NCI-H226 (cell line): ENCODE measurements at regions not wholly inside any gene's neighbourhood (a gene's known extent, or its start where the extent isn't known, plus 50 kb on each side); places are given as distances from the start of the nearest gene placed in this dataset.
"Not testable (repeated sequence)": the region's sequence is repeated elsewhere in the genome, so short reads cannot be mapped to it uniquely, and the experiment has no call there.

Experiments used
- DNase-seq: peaks from one replicate; pipeline ENCODE4 v3.0.0-alpha.2; 2015

DNA sequence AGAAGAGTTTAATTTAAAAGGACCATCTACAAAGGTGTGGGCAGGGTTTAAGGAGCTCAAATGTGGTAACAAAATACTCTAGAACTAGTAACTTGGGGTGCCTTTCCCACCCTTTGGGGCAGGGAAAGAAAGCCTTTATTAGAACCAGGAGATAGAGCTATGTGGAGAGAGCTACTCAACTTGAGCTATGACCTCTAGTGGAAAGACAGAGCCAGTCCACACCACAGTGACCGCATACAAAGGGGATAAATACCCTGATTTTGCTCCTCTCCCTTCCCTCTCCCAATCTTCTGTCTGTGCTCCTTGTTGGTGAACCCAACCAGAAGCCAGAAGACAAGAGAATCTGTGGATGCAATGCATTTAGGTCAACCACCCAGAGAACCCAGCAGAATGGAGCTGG is 54.4 kb upstream of the JAK1 start:
- no peak for DNase-seq

DNA sequence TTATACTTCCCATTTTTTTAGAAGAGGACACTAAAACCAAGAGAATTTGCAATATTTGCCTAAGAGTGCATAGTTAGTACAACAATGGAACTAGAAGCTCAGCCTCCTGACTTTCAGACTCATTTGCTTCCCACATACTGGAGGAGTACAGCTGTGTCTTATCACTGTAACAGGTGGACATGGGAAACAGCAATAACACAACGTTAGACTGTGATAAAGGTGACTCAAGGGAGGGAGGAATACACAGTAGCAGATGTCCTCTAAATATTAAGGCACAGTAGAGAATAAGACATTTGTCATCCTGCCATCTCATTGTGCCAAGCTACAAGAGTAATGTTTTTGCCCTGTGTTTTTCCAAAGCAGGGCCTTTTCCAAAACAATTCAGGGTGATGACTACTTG is 55.4 kb upstream of the JAK1 start:
- DNase-seq, result no peak

DNA sequence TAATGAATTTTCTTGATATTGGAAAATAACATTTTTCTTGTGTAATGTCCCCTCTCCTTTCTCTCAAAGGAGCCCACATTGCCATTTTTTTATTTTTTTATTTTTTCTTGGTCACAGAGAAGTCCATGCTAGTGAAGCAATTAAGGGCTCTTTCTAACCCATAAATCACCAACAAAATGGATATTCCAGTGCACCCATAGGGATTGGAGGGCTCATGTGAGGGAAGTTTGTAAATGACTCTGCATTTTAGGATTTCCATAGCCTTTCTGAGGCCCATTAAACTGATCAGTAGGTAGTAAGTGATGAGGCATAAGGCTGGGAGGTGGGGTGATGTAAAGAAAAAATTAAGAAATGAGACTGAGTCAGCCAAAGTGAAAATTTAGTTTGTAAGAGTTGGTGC is 55.9 kb upstream of the JAK1 start:
- DNase-seq, result no peak

DNA sequence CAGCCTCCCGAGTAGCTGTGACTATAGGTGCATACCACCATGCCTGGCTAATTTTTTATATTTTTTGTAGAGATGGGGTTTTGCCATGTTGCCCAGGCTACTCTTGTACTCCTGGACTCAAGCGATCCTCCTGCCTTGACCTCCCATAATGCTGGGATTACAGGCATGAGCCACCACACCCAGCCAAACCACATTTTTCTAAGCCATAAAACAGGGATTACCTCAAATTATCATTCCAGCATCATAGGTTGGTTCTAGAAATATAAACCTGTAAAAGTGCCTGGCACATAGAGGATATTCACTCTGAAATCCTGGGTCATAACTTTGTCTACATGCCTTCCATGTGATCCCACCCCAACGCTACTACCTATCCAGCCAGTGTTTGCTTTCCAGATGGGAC is 59.4 kb upstream of the JAK1 start:
- DNase-seq, result no peak

DNA sequence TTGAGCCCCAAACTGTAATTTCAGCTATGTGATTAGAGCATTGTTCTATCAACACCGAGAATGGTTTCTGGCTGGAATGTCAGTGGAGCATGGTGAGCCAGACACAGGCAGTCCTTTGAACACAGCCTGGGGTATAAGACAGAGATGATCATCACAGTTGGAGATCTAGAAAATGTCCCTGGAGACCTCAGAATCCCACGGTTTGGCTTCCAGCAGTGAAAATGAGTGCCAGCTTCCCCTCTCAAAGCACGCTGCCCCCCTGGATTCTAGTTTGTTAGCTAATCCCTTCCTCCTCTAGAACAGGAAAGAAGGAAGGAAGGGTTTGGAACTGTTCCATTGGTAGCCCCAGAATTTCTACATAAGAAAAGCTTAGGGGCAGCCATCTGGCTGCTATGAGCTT is 59.9 kb upstream of the JAK1 start:
- DNase-seq, result no peak

DNA sequence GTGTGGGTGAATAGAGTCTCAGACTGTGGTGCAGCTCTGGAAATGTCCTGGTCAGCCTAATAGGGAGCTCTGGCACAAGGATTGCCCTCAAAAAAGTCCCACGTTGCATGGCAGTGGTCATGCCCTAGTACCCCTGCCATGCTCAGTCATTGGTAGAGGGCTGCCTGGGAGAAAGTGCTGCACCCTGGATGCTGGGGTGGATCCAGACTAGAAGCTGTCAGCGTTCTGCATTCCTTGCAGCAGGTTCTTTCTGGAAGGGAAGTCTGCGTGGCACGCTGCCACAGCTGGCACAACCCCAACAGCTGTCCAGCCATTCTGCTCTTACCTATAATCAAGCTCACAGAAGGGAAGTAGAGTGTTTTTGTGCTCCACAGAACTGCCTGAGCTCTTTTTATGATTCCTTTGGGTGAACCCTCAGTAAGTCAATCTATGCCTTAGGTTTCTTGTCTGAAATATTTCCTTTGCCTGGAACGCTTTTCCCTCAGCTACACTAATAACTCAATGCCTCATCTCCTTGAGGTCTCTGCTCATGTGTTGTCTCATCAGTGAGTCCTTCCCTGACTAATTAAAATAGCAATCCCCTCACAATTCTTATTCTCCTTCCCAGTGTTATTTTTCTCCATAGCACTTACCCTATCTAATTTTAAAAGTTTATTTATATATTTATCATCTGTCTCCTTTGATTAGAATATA is 61.5 kb upstream of the JAK1 start:
- peak; percentile 43 for DNase-seq

DNA sequence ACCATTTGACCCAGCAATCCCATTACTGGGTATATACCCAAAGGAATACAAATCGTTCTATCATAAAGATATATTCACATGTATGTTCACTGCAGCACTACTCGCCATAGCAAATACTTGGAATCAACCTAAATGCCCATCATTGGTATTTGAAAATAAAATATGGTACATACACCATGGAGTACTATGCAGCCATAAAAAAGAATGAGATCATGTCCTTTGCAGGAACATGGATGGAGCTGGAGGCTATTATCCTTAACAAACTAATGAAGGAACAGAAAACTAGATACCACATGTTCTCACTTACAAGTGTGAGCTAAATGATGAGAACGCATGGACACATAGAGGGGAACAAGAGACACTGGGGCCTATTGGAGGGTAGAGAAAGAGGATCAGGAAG is 63.1 kb upstream of the JAK1 start:
- DNase-seq, result not testable (repeated sequence)

DNA sequence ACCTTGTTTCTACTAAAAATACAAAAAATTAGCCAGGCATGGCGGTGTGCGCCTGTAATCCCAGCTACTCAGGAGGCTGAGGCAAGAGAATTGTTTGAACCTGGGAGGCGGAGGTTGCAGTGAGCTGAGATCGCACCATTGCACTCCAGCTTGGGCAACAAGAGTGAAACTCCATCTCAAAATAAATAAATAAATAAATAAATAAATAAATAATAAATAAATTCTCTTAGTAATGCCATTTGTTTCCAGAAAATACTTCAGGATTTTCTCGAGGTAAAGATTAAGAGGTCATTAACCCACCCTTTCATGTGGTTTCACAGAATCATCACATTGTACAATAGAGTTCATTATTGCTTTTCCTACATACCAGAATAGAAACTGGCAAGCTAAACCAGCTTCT is 68.5 kb upstream of the JAK1 start:
- DNase-seq, result not testable (repeated sequence)

DNA sequence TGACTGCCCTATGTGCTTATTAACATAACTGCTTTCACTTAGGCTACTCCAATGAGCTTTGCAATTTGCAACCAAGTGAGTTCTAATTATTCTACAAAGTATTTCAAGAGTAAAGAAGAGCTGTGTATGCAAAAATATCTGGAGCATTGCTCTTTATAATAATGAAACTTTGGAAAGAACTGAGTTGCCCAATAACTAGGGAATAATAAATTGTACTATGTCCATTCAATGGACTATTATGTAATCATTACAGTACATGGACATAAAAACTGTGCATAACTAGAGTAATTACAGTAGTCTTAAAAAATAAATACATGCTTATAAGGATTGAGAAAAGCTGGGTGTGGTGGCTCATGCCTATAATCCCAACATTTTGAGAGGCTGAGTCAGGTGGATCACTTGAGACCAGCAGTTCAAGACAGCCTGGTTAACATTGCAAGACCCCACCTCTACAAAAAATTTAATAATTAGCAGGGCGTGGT is 70.3 kb upstream of the JAK1 start:
- DNase-seq, result no peak

DNA sequence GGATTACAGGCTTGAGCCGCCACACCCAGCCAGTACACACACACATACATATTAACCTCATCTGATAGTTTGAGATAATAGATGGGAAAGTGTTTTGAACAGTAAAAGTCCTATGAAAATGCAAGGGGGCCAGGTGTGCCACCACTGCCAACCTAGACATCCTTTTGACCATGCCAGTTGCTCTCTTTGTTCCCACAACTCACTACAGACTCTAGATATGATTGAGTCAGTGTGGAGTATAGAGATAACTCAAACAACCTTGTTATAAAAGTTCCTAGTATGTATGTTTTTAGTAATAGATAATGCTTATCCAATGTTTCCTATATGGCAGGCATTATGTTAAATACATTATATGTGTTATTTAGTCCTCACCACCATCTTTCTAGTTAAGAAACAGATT is 72.7 kb upstream of the JAK1 start:
- no peak for DNase-seq

DNA sequence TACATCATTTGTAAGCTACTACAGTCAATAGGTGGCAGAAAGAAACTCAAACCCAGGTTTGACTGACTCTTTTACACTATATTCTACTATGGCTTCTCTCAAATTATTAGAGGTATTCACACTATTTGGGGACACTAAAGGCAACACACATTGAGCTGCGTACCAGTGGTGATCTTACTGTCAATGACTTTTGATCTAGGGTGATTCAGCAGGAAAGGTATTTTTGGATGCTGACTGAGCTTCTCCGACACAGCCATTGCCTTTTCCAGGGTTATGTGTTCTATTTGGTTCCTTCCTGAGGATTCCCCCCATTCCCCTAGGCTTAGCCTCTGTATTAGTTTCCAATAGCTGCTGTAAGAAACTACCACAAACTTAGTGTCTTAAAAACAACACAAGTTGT is 73.2 kb upstream of the JAK1 start:
- DNase-seq, result no peak

DNA sequence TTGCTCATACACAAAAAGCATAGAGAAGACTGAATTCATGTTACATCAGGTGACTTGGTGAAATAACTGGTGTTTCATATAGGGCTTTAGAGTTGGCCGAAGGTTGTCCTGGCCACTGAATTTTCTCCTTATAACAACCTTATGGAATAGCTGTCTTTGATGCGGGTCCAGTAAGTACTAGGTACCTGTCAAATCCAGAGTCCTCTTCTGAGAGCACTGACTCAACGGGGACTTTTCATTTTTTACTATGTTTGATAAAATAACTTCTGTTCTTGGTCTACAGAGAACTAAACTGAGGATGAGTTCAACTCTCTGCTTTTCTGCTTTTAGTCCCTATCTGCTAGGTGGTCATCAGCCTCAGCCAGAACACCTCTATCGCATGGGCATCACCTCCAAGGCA is 76.1 kb upstream of the JAK1 start:
- DNase-seq, result no peak

DNA sequence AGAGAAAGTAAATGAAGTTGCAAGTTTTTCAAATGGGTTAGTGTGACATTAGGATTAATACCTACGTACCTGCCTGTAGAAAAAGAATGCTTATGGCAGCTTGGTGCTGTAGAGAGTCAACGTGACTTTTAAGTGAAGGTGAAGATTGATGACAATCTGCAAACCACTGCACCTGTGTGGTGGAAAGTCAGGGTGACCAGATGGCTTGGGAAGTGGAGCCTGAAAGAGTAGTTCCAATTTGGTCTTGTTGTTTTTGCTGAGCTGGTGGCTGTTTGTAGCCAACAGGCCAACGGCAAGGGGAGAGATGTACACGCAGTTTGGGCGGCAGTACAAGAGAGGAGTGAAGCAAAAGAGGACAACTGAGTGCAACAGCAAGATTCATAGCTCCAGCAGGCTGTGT is 78.1 kb upstream of the JAK1 start:
- no peak for DNase-seq

DNA sequence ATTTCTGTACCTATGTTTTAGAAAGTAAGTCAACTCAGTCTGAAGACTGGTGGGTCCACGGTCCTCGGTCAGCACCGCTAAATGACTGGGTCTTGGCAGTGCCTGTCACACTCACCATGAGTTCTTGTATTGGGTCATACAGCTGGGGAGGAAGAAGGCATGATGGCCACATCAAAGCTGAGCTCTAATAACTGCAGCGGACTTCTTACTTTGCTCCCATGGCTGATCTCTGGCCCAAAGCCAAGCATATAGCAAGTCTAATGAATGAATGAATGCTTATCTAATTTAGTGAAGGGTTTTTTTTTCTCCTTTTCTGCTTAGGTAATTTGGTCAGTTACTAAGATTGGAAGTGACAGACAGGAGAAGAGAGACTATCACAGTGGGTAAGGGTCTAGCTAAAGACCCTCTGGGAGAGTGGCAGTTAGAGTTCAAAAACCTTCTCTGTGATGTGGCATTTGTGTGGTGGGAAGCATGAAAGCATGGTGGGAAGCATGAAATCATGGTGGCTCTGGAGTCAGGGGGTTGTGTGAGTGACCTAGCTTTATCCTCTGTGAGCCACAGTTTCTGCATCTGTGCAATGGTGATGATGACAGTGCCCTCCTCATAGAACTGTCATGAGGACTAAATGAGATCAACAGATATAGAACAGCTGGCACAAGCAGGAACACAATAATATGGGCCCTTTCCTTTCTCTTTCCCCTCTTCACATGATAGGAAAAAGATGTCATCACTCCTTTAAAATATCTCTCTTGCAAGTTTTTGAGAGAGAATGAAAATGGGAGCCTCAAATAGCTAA is 78.9 kb upstream of the JAK1 start:
- DNase-seq, result no peak

DNA sequence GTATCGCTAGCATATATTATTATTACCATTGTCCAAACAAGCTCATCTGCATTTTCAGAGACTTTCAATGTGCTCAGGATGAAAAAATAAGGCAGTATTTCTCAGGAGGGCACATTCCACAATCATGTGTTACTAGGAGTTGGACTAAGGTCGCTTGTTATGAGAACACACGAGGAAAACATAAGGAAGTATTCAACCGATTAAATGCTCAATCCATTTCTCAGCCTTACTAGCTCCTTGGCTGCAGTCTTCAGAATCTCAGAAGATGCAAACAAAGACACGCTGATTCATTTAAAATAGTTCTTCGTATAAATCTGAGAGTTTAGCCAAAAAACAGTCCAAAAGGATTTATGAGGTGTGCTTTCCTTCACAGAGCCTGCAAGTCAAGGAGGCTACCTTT is 82.0 kb upstream of the JAK1 start:
- DNase-seq, result no peak

DNA sequence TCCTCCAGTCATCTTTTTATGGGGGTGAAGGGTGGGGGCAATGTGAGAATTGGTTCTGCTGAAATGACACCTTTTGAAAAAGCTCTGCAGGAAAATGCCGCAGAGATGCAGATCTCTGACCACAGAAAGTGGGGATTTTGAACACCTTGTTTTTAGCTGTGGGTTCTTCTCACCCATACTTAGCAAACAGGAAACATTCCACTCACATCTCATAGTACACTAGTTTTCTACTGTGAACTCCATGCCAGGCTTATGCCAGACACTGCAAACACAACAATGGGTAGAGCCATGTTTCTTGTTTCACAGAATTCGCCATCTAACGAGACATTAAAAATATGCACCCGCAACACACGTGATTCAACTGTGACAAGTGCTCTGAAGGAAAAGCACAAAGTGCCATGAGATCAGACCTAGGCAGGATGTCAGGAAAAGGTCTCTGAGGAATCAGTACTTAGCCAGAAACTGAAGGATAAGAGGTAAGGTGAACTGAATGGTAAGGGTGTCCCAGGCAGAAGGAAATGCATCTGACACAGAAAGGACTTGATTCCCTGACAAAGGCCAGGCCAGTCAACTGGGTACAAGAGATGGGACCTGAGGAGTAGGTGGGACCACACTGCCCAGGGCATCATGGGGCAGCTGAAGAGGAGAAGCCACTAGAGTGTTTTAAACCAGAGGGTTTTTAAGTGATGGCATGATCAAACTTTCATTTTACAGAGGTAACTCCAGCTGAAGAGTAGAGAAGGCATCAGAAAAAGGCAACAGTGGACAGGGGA is 83.8 kb upstream of the JAK1 start:
- DNase-seq, result no peak

DNA sequence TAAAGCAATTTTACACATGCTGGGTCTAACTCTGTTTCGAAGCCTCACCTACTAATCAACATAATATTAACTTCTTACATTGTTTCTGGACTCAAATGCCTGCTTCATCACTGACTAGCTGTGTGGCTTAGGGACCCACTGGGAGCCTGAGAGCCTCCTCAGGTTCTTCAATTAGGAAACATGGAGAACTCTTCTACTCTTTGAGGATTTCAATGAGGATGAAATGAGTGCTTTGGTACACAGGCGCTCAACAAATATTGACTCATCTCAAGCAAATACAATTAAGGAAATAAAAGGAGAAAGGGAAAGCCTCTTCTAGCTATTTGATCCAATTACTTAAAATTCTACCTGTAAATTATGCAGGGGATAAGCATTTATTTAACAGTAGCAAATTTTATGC is 84.4 kb upstream of the JAK1 start:
- DNase-seq, result no peak

DNA sequence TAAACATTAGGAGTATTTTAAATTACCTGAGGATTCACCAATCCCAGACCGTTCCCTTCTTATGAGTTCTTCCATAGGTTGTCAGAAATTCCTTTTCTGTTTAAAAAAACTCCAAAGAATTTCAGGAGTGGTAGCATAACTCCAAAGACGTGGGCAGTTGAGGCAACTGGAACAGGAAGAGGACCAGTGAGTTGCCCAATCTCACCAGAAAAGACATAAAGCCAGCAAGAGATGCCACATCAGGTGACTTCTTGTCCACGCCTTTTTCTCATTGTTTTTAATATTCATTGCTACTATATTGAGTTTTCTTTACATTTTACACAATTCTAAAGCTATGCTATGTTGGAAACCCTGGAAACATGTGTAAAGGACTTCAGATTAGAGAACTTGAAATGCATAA is 88.1 kb upstream of the JAK1 start:
- no peak for DNase-seq

DNA sequence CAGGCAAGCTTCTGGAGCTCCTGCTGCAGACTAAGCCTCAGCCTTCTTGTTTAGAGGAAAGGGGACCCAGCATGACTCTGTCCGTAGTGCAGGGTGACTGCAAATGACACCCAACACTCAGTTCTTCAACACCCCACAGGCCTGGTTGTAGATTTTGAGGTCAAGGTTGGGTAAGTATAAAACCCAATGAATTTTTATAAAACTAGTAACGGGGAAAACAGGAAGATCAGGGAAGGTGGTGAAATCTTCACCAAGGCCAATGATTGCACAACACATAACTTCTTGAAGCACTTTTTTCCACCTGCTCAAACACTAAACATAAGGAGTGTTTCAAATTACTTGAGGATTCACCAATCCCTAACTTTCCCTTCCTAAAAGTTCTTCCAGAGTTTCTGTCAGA is 89.4 kb upstream of the JAK1 start:
- DNase-seq, result no peak

DNA sequence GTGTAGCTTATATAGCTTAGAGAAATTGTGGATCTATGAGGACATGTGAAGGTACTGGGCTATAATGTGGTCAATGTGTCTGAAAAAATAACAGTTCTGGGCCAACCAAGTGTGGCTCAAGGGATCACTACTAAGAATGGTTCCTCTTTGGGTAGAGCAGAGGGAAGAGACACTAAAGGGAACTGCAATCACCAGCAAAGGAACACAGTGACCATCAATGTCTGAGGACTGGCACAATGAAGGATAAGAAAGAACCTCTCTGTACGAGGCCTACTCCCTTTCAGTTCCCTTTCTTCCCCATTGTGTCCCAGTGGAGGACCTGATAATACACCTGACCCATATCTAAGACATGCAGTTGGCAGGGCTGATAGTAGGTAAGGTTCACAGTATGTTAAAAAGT is 89.9 kb upstream of the JAK1 start:
- DNase-seq, result no peak

DNA sequence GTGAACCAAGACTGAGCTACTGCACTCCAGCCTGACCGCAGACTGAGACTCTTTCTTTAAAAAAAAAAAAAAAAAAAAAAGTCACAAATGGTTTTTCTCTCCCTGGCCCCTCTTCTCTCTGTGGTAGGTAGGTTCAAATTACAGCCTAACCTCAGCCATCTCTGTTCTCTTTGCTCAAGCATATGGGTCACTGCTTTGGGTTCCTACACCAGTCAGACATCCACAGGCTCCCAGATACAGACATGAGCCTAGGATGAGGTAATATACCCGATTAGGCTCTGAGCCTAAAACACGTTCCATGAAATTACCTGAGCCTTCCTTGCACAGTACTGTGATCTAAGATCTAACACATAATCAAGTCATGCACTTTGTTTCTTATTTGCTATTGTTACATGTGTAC is 90.5 kb upstream of the JAK1 start:
- no peak for DNase-seq

DNA sequence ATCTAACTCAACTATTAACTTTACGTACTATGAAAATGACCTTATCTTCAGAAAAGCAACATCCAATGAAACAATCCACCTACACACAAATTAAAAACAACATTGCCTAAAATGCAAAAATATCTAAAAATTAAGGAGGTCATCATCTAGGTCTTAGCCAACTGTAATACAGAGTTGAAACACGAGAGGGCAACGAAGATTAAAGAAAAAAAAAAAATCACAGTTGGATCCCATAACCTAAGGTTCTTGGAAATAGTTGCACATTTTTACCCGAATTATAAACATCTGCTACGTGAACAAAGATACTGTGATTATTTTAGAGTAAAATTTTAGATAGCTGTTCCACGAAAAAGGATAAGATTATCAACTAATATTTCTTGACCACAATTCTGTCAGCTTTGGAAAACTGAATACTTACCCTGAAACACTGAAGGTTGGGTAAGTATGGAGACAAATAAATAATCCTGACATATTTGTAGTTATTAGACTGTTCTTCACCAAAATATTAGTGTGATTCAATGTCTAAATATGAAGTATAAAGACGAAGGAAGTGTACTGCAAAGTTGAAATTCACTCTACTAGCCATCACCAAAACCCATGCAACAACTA is 88.0 kb upstream of the AK4 start:
- DNase-seq, result no peak

DNA sequence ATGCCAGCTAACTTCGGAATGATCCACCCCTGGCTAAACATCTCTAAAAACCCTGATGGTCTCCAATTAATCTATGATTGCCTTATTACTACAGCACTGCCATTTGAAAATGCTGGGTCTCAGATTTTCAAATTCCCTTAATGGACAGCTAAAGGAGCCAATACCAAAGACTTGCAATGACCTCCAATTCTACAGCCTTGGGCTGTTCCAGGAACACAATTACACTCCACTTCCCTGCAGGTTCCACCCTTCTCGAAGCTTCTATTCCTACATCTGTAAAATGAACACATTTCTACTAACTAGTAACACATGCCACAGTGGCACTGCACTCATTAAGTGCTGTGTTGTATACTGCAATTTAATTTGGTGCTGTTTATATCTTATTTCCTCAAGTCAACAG is 85.7 kb upstream of the AK4 start:
- no peak for DNase-seq

DNA sequence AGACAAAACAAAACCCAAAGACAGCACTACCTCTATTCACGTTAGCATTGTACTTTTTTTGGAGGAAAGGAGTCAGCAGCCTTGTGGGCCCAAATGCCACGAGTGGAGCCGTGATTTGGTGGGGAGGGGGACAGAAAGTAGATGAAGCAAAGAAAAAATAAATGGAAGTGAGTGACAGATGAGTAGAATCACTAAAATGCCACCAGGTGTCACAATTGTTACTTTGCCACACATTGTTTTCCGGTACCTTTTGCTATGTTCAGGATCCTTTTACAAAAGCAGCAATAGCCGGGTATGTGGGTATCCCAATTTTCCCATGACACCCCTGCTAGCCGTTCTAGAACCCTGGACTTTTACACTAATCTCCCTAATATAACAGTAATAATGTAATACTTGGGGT is 85.0 kb upstream of the AK4 start:
- no peak for DNase-seq
